HG03439 (cell line): ENCODE measurements at regions not wholly inside any gene's neighbourhood (a gene's known extent, or its start where the extent isn't known, plus 50 kb on each side); places are given as distances from the start of the nearest gene placed in this dataset.
"Not testable (repeated sequence)": the region's sequence is repeated elsewhere in the genome, so short reads cannot be mapped to it uniquely, and the experiment has no call there.

ENCODE experiments used
- ATAC-seq: cut with Tn5 transposase; IDR thresholded peaks from one replicate; pipeline ENCODE4 v1.9.1; 2021; ENCODE audit warnings: mild to moderate bottlenecking, moderate library complexity; ENCODE audit not compliant: unreplicated experiment

DNA sequence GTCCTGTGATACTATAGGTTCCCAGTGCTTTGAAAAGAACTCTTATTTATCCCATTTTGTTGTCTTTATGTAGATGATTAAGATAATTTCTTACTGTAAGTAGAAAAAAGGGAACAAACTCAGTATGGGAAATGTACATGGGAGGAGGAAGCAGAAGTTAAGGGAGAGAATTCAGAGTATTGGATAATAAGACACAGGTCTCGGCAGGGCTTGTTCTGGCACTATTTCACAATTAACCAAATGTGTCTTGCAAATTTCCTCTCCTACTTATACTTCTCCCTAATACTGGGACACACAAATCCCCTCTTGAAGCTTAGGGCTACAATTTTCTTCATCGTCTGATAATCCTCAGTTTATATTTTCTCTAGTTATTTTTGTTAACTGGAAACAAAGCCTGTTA, 744.0 kb downstream of the ADCYAP1 start:
- no peak for ATAC-seq

DNA sequence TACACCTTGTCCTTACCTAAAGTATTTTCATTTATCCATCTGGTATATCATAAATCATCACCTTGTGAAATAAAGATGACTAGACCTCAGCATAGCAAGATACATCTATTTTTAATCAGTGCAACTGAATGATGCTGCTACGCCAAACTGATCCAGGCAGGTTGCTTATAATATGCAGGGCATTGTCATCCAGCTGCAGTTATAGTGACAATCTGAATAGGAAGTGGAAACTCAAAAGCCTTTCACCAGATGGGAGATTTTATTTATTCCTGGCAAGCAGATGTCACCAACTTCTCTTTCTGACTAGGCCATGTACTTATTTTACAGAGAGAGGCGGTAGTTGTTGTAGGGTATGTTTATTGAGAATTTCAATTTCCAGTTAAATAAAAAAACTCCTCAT, 747.3 kb downstream of the ADCYAP1 start:
- ATAC-seq: no peak

DNA sequence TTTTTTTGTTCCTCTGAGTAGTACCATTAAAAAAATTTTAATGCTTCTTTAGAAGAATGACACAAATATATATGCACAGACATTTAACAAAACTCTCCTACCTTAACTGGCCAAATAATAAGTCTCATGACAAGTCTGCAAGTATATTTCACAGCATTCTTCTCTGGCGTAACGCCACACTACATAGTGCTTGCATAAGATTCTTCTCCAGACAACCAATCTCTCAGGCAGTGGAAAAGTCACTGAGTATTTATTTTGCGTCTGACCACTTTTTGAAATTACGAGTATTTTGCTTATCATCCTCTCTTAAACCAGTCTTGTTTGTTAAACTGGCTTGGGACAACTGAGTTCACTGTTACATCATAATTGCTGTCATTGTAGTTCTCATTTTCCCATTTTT, 749.2 kb downstream of the ADCYAP1 start:
- ATAC-seq: no peak

DNA sequence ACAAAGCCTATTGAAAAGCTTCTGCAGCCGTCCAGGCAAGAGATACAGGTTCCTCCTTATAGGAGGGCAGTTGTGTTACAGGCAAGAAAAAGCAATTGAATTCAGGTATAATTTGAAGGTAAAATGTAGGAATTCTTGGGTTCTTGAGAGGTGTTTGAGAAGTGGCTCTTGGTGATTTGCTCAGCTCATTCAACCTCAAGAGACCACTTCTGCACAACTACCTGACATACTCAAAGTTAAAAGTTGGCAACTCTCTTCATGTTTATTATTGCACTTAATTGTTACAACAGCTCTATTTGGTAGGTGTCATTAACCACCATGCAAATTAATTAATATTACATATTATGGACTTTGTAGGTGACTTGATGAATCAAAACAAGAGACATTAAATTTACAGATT, 753.2 kb downstream of the ADCYAP1 start:
- ATAC-seq: no peak

DNA sequence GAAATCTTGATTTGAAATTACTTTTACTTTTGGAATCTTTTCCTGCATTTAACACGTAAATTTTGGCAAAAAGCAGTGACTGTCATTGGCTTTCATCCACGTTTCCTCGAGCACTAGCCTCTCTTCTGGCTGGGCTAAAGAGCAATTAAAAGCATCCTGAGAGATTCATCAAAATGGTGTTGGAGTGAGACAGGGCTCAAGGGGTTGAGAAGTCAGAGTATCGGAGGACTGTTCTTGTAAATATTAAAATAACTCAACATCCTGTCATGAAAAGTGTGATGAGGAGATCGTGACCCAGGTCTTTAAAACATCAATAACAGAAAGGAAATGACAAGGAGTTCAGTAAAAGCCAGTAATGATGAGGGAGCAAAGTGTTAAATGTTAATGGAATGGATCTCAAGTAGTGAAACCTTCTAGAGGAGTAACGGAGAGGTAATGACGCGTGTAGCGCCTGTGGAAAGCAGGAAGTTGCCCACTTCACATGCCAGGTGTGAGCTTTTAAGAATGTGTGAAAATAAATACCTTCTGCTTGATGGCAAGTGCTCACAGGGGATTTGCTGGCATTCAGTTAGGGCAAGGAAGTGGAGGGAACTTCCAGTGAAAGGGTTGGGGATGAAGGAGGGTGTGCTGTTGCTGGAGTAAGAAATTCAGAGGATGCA, 754.4 kb downstream of the ADCYAP1 start:
- ATAC-seq: no peak

DNA sequence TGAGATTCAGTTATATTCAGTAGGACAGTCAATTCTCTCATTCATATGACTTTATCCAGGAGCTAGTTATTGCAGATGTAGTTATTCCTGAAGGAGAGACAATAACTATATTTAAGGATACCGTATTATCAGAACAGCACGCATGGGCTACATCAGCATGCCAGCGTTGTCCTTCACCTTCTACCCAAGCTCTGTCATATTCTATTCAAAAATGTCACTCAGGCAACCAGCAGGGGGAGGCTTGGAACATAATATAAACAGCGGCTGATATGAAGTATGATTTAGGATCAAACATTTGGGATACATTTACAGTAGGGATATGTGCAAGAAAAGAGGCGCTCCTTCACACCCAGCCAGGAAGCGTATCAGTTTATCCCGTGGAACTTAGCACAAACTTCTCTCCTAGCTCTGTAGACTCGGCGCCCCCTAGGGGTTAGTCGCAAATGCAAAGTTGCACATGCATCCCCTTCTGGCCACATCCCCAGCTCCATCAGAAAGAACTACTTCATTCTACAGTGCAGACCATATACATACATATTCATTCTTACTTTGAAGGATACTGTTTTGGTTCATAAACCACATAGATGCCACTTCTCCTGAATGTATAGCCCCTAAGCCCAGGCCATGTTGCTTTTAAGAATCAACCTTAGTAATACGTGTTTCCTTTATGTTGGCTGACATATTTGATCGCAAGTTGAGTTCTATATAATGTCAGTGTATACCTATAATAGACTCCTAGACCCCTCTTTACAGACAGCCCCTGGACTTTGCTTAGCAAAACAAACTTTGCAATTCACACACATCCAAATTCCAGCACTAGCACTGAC, 759.4 kb downstream of the ADCYAP1 start:
- peak; percentile 63 for ATAC-seq

DNA sequence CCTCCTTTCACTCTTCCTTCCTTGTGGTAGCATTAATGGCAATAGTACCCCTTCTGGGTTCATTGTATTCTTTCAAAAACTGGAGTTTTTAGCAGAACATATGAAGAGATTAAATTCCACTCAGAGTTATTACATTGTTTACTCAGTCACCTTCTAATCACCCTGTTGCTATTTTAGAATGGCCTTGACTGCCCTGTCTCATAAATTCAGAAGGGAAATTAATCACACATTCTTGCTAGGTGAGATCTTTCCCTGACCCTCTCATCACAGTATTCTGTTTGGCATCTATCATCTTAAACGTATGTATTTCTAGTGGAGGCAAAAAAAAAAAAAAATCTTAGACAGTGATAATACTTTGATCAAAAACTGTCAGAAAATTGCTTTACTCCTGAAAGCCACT, 760.4 kb downstream of the ADCYAP1 start:
- no peak for ATAC-seq

DNA sequence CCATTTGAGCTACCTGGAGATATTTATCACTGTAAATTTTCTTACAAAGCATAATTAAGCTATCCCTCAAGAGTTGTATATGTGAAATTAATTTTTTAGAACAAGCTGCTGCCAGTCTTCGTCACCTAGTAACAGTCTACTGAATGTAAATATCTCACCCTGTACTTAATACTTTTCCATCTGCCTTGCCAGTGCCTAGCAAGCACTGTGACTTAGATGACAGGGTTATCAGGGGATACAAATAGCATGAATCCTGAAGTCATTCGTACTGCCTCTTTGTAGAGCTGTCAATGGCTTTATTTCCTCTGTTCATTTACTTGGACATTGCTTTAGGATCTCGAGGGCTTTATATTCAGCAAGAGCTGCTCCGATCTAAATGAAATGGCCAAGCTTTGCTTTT, 763.6 kb downstream of the ADCYAP1 start:
- no peak for ATAC-seq

DNA sequence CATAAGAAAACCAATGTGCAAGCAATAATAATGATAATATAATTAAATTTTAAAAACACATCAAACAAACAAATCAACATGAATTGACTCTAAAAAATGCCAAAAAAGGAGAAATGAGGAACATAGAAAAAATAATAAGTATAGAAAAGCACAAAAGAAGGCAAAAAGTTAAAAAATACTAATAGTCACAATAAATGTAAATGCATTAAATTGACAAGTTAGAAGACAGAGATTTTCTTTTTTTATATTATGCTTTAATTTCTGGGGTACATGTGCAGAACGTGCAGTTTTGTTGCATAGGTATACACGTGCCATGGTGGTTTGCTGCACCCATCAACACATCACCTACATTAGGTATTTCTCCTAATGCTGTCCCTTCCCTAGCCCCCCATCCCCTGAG, 767.0 kb downstream of the ADCYAP1 start:
- not testable (repeated sequence) for ATAC-seq

DNA sequence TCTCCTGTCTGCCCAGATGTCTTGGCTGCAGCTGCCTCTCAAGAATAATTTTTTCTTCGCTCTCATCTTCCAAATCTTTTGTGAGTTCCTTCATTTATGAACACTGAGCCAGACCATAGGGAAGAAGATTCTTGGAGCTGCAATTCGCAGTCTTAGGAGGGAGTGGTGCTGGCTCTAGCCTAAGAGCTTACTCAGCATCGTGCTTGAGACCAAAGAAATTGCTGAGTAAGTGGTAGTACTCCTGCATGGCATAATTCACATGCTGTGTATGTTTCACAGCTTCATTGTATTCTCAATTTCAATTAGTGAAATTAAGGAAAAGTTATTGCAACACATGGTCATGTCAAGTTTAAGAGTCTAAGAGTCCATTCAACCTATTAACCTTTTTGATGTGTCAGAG, 771.7 kb downstream of the ADCYAP1 start:
- ATAC-seq: no peak

DNA sequence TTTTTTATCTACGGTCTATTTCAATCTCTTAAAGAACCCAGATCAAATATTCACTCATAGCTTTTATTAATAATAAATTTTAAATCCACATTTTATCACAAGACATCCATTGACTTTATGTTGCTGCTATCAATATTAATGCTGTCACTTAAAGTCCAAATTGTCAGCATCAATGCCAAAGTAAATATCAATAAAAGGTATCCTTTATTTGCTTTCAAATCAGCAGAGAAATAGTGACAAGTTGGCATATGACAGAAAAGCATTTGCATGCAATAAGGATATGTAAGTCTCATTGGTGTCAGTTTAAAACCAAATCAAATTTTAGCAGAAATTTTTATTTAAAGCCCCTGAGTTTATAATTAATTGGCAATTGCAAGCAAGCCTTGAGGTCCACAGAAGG, 775.4 kb downstream of the ADCYAP1 start:
- ATAC-seq: no peak

DNA sequence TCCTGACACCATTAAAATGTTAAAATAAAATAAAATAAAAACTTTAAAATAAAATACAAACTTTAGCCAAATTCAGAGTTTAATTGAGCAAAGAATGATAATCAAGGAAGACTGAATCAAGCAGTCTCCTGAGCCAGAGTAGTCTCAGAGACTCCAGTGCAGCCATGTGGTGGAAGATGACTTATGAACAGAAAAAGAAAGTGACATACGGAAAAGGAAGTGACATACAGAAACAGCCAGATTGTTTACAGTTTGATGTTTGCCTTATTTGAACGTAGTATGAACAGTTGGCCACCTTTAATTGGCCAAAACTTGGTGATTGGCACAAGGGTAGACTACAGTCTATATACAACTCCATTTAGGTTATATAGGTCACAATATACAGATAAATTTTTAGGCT, 787.2 kb downstream of the ADCYAP1 start:
- no peak for ATAC-seq

DNA sequence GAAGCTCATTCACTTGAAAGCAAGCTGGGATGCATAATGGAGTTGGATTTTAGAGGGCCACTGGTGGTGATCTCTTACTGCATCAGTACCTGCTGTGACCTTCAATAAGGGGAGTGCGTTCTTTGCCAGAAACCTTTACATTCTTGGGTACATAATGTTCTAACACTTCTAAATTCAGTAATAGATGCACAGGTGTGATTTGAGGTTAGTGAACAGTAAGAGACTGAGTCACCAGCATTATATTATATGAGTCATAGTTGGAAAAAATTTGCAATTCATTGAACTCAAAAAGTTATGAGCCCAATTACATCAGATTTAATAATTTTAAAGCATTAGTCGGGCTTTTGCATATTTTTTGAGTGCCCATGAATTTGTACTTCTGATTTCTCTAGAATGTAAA, 803.3 kb downstream of the ADCYAP1 start:
- ATAC-seq: no peak

DNA sequence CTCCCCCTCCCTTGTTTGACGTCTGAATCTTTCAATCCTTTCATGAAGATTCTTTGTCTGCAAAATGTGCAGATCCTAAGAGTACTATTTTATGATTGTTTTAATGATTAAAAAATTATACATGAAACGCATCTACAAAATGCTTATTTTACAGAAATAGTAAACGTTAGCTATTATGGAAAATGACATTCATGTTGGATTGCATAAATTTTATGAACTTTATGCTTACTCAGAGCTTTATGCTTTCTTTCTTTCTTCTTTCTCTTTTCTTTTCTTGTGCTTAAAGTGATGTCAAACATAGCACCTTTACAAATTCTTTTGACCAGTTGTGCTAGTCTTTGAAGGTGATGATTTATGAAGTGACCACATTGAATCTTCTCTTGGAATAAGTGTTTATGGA, 805.4 kb downstream of the ADCYAP1 start:
- ATAC-seq: no peak

DNA sequence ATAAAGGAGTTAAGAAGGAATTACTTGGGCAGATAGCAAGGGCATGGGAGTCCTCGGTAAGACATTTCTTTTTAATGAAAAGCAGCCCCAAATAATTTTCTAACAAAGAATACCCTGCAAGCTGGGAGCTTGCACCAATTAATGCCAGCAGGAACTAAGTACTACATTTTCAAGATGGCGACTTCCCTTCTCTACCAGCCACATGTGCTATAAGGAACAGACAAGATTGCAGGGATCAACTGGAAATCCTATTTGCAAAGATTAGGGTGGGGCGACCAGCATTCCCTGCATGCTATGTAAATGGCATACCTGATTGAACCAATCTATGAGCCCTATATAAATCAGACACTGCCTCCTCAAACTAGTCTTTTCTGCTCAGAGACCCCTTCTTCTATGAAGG, 827.5 kb downstream of the ADCYAP1 start:
- ATAC-seq: no peak

DNA sequence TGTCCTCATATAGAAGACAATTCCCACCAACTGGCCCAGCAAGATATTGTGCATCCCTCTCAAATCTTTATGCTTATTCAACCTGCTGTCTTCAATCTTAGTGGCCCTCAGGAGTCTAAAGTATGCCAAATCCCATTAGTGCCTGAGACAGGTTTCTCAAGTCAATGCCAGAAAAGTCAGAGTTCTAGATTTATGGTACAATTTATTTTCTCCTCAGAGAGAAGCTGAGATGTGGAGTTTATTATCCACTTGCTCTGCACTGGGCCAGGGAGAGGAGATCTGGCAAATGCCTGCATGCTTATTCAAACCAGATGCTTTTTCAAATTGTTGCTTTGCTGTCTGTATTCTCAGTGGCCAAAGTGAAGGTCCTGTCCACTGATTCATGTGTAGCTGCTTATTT, 825.2 kb downstream of the METTL4 start:
- no peak for ATAC-seq

DNA sequence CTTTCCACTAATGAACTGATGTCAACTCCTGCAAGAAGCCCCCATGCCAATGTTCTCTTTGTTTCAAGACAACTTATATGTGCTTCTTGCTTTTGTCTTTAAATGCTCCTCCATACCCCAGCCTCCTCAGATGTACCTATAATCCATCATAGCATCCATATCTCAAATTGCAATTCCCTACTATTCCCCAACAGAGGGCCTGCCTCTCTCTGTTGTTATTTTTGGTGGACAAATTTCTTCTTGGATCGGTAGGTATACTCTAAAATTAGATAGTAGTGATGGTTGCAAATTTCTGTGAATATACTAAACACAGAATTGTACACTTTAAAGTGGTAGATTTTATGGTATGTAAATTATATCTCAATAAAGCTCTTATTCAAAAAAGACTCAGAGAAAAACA, 820.1 kb downstream of the METTL4 start:
- no peak for ATAC-seq

DNA sequence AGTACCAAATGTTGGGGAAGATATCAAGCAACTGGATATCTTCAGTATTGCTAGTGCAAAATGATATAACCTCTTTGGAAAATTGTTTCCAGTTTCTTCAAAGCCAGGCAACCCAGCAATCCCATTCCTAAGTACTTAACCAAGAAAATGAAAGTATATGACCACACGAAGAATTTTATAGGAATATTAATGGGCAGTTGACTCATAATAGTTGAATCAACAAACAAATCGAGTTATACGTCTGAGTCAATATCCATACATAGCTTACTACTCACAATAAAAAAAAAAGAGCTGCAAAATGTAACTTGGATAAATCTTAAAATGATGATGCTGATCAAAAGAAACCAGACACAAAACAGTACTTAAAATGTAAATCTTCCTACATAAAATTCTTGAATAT, 810.4 kb downstream of the METTL4 start:
- ATAC-seq: no peak

DNA sequence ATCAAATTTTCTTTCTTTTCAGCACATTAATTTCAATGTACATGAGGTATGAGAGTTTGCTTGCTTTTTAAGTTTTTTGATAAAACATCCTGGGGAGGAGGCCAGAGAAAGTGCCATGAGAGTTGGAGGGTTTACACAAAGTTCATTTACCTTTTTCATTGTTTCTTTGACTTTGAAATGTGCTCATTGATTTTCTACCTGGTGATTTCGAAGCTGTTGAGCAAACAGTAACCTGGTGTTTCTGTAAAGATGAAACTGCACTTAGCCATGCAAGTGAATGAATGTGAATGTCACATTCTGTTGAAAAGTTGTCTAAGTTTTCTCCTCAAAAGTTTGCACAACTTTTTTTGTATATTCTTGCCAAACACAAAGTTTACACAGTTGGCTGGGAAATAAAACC, 797.0 kb downstream of the METTL4 start:
- ATAC-seq: no peak

DNA sequence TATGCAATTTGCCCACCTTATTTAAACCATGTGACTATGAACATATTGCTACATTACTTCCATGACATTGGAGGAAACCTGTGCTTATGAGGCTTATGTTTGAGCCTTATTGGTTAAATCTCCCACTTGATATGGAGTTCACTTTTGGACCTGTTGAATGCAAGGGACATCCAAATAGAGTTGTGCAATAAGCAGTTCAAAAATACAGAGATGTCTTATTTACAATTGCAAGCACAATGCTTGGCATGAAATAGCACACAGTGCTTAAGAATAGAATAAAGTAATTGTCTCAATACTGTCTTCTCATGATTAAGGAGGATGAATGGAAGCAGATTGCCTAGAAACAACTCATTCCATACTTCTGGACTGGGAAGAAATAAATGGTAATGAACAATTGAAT, 793.5 kb downstream of the METTL4 start:
- no peak for ATAC-seq

DNA sequence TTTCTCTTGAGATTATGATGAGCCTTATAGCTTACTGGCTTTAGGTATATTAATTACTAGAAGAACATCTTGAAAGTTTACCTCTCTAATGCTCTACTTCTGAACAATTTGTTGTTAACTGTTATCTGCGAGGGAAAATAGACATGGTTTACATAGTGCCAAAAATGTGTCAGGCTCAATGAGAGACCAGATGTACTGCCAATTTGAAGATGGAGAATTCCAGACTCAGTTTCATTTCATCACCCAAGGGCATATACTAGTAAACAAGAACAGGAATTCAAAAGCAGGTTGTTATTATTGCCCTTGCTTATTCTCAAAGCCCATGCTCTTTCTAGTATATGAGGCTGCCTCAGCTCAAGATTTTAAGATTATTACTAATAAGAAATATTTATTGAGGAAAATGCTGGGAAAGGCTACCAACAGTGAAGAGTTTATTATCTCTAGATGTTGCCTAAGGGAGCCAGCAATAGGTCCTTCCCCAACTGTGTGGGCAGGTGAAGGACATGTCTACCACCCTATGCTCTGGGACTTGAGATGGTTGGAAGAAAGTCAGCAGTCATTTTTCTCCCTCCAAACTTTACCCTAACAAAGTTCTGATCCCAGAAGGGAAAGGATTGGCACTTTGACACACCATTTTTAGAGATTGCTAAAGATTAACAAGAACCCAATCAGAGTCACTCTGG, 792.7 kb downstream of the METTL4 start:
- no peak for ATAC-seq

DNA sequence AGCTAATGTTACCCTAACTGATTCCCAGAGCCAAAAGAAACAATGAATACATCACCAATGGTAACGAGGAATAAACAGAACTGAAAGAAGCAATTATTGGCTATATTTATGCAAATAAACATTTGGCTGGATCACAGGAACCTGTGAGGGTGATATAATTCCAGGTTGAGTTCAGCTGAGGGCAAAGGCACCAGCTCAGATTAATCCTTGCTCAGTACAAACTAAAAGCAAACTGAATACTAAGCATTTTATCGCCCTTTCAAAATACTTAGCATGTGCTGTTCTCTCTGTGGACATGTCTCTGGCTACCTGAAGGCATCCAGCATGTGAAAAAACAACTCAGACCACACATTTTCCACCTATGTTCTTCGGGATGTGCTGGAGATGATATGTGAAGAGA, 791.7 kb downstream of the METTL4 start:
- no peak for ATAC-seq
